ENCODE measurements at regions not wholly inside any gene's neighbourhood (a gene's known extent, or its start where the extent isn't known, plus 50 kb on each side); places are given as distances from the start of the nearest gene placed in this dataset.

GRCh38 chr4:110933341-110933740 is 310.5 kb upstream of the PITX2 start:
- no peaks in the 10 kb centered on the region for H3K4me1 ChIP-seq (ENCODE audit: insufficient read depth, low read length, poor library complexity, severe bottlenecking)
- H3K27ac ChIP-seq (ENCODE audit: low read depth, low read length, poor library complexity, severe bottlenecking): no peak overlapping the region
- no TSS peak for BruUV-seq (replicated peaks)
- H3K4me3 ChIP-seq (ENCODE audit: low read depth, low read length, poor library complexity, severe bottlenecking): no peak overlapping the region
- H2AFZ ChIP-seq (ENCODE audit: low read length): no peak overlapping the region
- H3K36me3 ChIP-seq (ENCODE audit: insufficient read depth, low read length): no peaks in the 10 kb centered on the region
- DNase-seq (ENCODE audit: low spot score): no peak
- H3K79me2 ChIP-seq (ENCODE audit: insufficient read depth, low read depth, low read length): no peaks in the 10 kb centered on the region
- intact Hi-C loops (cut with micrococcal nuclease; ENCODE audit: unreplicated experiment): no loop called here
- ChIA-PET POLR2A (no interaction called here), CTCF (ENCODE audit: unreplicated experiment) (no interaction called here)
- TF ChIP-seq CTCF (conservative IDR thresholded peaks at IDR 0.05; ENCODE audit: low read length) (no peak), EZH2phosphoT487 (IDR thresholded peaks at IDR 0.05; ENCODE audit: borderline replicate concordance, low read depth, low read length) (no peak)
- H4K20me1 ChIP-seq (ENCODE audit: insufficient read depth, low read length): no peaks in the 10 kb centered on the region
- H3K9me2 ChIP-seq (ENCODE audit: insufficient read depth, low read length): no peaks in the 10 kb centered on the region
- H3K4me2 ChIP-seq (ENCODE audit: low read length): no peak overlapping the region
- H3K9me3 ChIP-seq (ENCODE audit: low read length): no peaks in the 10 kb centered on the region

- no peak overlapping the region for H3K4me3 ChIP-seq (ENCODE audit: low read depth, low read length, poor library complexity, severe bottlenecking)
- POLR2A ChIA-PET: no interaction called here
- H3K79me2 ChIP-seq (ENCODE audit: insufficient read depth, low read depth, low read length): no peaks in the 10 kb centered on the region
- no peak overlapping the region for H3K27ac ChIP-seq (ENCODE audit: low read depth, low read length, poor library complexity, severe bottlenecking)
- no peaks in the 10 kb centered on the region for H3K36me3 ChIP-seq (ENCODE audit: insufficient read depth, low read length)
- TF ChIP-seq CTCF (conservative IDR thresholded peaks at IDR 0.05; ENCODE audit: low read length): no peak
- TF ChIP-seq EZH2phosphoT487 (IDR thresholded peaks at IDR 0.05; ENCODE audit: borderline replicate concordance, low read depth, low read length): no peak
- no peaks in the 10 kb centered on the region for H4K20me1 ChIP-seq (ENCODE audit: insufficient read depth, low read length)
- H3K9me2 ChIP-seq (ENCODE audit: insufficient read depth, low read length): no peaks in the 10 kb centered on the region
- no peak for DNase-seq (ENCODE audit: low spot score)
- no peaks in the 10 kb centered on the region for H3K4me1 ChIP-seq (ENCODE audit: insufficient read depth, low read length, poor library complexity, severe bottlenecking)
- no peak overlapping the region for H3K4me2 ChIP-seq (ENCODE audit: low read length)
- H2AFZ ChIP-seq (ENCODE audit: low read length): no peak overlapping the region
- CTCF ChIA-PET (ENCODE audit: unreplicated experiment): no interaction called here
- BruUV-seq (replicated peaks): no TSS peak
- no peaks in the 10 kb centered on the region for H3K9me3 ChIP-seq (ENCODE audit: low read length)
- intact Hi-C loops (cut with micrococcal nuclease; ENCODE audit: unreplicated experiment): no loop called here
These were observed 321.6 kb upstream of the PITX2 start for GRCh38 chr4:110944501-110944900.

GRCh38 chr4:110945600-110945999 is 322.7 kb upstream of the PITX2 start:
- no TSS peak for BruUV-seq (replicated peaks)
- Histone ChIP-seq H4K20me1 (ENCODE audit: insufficient read depth, low read length) (no peaks in the 10 kb centered on the region), H2AFZ (ENCODE audit: low read length) (no peak overlapping the region), H3K4me2 (ENCODE audit: low read length) (no peak overlapping the region), H3K9me2 (ENCODE audit: insufficient read depth, low read length) (no peaks in the 10 kb centered on the region), H3K9me3 (ENCODE audit: low read length) (no peaks in the 10 kb centered on the region), H3K36me3 (ENCODE audit: insufficient read depth, low read length) (no peaks in the 10 kb centered on the region), H3K4me1 (ENCODE audit: insufficient read depth, low read length, poor library complexity, severe bottlenecking) (no peaks in the 10 kb centered on the region), H3K4me3 (ENCODE audit: low read depth, low read length, poor library complexity, severe bottlenecking) (no peak overlapping the region), H3K79me2 (ENCODE audit: insufficient read depth, low read depth, low read length) (no peaks in the 10 kb centered on the region), H3K27ac (ENCODE audit: low read depth, low read length, poor library complexity, severe bottlenecking) (no peak overlapping the region)
- TF ChIP-seq CTCF (conservative IDR thresholded peaks at IDR 0.05; ENCODE audit: low read length) (no peak), EZH2phosphoT487 (IDR thresholded peaks at IDR 0.05; ENCODE audit: borderline replicate concordance, low read depth, low read length) (no peak)
- intact Hi-C loops (cut with micrococcal nuclease; ENCODE audit: unreplicated experiment): no loop called here
- CTCF ChIA-PET (ENCODE audit: unreplicated experiment): no interaction called here
- POLR2A ChIA-PET: interaction anchor here (0.6 kb wide), 1 partner anchor 35 kb away, joined by 3 read pairs; no protein-coding TSS in a partner anchor
- no peak for DNase-seq (ENCODE audit: low spot score)

All from OCI-LY7 (cell line).